RWPE2 (cell line): ENCODE measurements at regions not wholly inside any gene's neighbourhood (a gene's known extent, or its start where the extent isn't known, plus 50 kb on each side); places are given as distances from the start of the nearest gene placed in this dataset.

Experiments used
- ATAC-seq: fragments of 200-7000 bp; cut with Tn5 transposase; 3 replicates; pipeline ENCODE4 v1.9.1; 2021; ENCODE audit warnings: low read depth
- DNase-seq: peaks from one replicate; pipeline ENCODE4 v3.0.0-alpha.2; 2020; ENCODE audit warnings: low spot score
- H3K27ac ChIP-seq: fragments of 450-650 bp; 2 replicates; pipeline ENCODE4 v1.5.1; 2017; ENCODE audit warnings: mild to moderate bottlenecking; ENCODE audit not compliant: poor library complexity, severe bottlenecking
- H3K27me3 ChIP-seq: fragments of 250-450 bp; sonication (Bioruptor Pico); 2 replicates; pipeline ENCODE4 v1.5.1; 2021; ENCODE audit warnings: mild to moderate bottlenecking, moderate library complexity; ENCODE audit not compliant: insufficient read depth, poor library complexity, severe bottlenecking
- H3K36me3 ChIP-seq: fragments of 250-450 bp; sonication (Bioruptor Pico); 2 replicates; pipeline ENCODE4 v1.5.1; 2020; ENCODE audit warnings: low read depth, mild to moderate bottlenecking, moderate library complexity
- H3K4me1 ChIP-seq: fragments of 250-450 bp; sonication (Bioruptor Pico); 2 replicates; pipeline ENCODE4 v1.5.1; 2021; ENCODE audit warnings: mild to moderate bottlenecking, moderate library complexity; ENCODE audit not compliant: insufficient read depth, poor library complexity, severe bottlenecking
- H3K4me3 ChIP-seq: fragments of 250-450 bp; sonication (Bioruptor Pico); 2 replicates; pipeline ENCODE4 v1.5.1; 2021; ENCODE audit warnings: mild to moderate bottlenecking, moderate library complexity; ENCODE audit not compliant: severe bottlenecking
- H3K9me3 ChIP-seq: fragments of 250-450 bp; sonication (Bioruptor Pico); 2 replicates; pipeline ENCODE4 v1.5.1; 2021; ENCODE audit warnings: mild to moderate bottlenecking, moderate library complexity; ENCODE audit not compliant: severe bottlenecking
- CTCF ChIP-seq: fragments of 450-650 bp; IDR thresholded peaks from one replicate; pipeline ENCODE4 v1.5.1; 2017; ENCODE audit warnings: mild to moderate bottlenecking, moderate library complexity; ENCODE audit not compliant: poor library complexity, severe bottlenecking

- Histone ChIP-seq H3K4me1 (no peaks in the 10 kb centered on the region), H3K36me3 (no peaks in the 10 kb centered on the region), H3K27me3 (no peaks in the 10 kb centered on the region), H3K27ac (no peak overlapping the region), H3K9me3 (no peaks in the 10 kb centered on the region), H3K4me3 (no peak overlapping the region)
- TF ChIP-seq CTCF = no peak
- DNase-seq (no peak), ATAC-seq (no peak)
Observed at GRCh38 chr6:153767127-153767526, 271.9 kb upstream of the OPRM1 start.

GRCh38 chr6:153758516-153758915 is 280.5 kb upstream of the OPRM1 start:
- no peak for ATAC-seq
- no peak for DNase-seq
- Histone ChIP-seq H3K27ac (no peak overlapping the region), H3K4me1 (no peaks in the 10 kb centered on the region), H3K4me3 (no peak overlapping the region), H3K36me3 (no peaks in the 10 kb centered on the region), H3K9me3 (no peaks in the 10 kb centered on the region), H3K27me3 (no peaks in the 10 kb centered on the region)
- TF ChIP-seq CTCF = no peak

DNA sequence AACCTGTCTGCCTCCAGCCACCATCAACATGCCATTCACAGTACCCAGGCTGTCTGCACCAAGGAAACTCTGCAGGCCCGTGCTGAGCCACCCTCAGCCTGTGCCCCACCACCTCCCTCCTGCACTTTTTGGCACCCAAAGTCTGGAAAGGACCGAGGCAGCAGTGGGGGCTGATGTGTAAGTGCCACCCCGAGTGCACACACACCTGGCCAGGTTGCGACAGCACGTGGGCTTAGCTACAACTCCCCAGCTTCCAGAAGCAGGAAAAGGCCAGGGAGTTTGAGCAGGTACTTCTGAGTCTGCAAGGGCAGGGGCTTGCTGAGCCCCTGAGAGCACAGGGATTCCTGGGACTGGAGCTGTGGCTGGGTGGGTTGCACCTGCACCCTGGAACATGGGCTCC is 303.3 kb upstream of the OPRM1 start:
- H3K9me3 ChIP-seq = no peaks in the 10 kb centered on the region
- no peak overlapping the region for H3K27ac ChIP-seq
- no peak overlapping the region for H3K4me3 ChIP-seq
- ATAC-seq = no peak
- H3K4me1 ChIP-seq = no peaks in the 10 kb centered on the region
- no peak for TF ChIP-seq CTCF
- H3K27me3 ChIP-seq = no peaks in the 10 kb centered on the region
- DNase-seq = no peak
- H3K36me3 ChIP-seq = no peaks in the 10 kb centered on the region

DNA sequence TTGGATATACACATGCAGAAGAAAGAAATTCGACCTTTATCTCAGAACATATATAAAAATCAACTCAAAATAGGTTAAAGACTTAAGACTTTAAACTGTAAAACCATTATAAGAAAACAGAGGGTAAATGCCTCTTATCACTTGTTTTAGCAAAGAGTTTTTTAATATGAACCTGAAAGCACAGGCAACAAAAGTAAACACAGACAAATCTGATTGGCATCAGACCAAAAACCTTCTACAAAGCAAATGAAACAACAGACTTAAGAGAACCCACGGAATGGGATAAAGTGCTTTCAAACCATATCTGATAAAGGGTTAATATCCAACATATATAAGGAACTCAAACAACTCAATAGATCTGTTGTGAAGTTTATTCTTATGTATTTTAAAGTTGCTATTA is 309.9 kb upstream of the OPRM1 start:
- DNase-seq = no peak
- H3K27me3 ChIP-seq = no peaks in the 10 kb centered on the region

GRCh38 chr6:153727885-153728284 is 311.2 kb upstream of the OPRM1 start:
- DNase-seq (no peak), ATAC-seq (peak; percentile 75)
- no peak for TF ChIP-seq CTCF
- no peak overlapping the region for H3K4me3 ChIP-seq
- H3K27me3 ChIP-seq = no peaks in the 10 kb centered on the region
- no peaks in the 10 kb centered on the region for H3K4me1 ChIP-seq
- no peak overlapping the region for H3K27ac ChIP-seq
- no peaks in the 10 kb centered on the region for H3K36me3 ChIP-seq
- peaks cover 2% of the 10 kb centered on the region for H3K9me3 ChIP-seq

More for the DNA sequence above, 309.9 kb upstream of the OPRM1 start:
- Histone ChIP-seq H3K9me3 (peaks cover 2% of the 10 kb centered on the region), H3K36me3 (no peaks in the 10 kb centered on the region), H3K4me1 (no peaks in the 10 kb centered on the region), H3K4me3 (no peak overlapping the region), H3K27ac (no peak overlapping the region)
- ATAC-seq = no peak
- no peak for TF ChIP-seq CTCF
